ENCODE measurements at regions not wholly inside any gene's neighbourhood (a gene's known extent, or its start where the extent isn't known, plus 50 kb on each side); places are given as distances from the start of the nearest gene placed in this dataset.
"Not testable (repeated sequence)": the region's sequence is repeated elsewhere in the genome, so short reads cannot be mapped to it uniquely, and the experiment has no call there.

DNA sequence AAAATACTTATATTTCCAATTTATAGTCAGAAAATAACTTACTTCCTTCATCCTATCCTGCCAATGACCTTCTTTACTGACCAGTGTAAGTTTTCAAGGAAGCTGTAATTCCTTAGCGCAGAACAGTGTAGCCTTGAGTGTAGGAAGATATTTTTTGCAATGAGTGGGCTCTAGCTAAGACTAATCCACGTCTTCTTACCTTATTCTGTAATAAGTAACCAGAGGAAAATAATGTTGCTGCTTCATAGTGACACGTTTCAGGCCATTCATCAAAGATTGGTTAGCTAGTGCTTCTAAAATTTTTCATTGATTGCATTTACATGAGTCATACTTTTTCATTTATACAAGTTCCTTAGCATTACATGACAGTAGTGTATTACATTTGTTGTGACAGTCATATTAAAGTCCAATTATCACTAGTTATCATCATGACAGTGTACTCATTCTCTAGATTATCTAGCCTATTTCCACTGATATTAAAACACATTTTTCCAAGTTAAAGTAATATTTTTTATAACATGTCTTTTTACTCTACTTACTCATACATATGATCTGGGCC, 403.8 kb upstream of the EPHA3 start:
- DNase-seq = no peak

- no peak for DNase-seq
These were observed 403.1 kb upstream of the EPHA3 start for GRCh38 chr3:88704338-88704737.

DNA sequence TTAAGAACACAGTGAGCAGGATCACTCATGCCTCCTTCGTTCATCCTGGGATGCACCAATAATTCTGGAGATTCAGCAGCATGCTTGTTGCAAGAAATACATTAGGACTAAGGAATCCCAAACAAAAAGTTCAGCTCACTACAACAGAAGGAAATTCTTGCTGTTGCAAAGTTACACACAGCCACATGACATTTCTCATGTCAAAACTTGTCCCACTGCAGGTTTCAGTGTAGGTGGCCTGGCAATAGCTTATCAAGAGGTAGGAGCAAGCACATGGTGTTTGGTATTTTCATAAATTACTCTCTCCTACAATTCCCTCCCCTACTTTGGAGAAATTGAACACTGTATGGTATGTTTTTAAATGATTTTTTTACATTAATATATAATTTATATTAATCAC, 399.6 kb upstream of the EPHA3 start:
- DNase-seq = no peak

- no peak for DNase-seq
These were observed 394.9 kb upstream of the EPHA3 start for GRCh38 chr3:88712552-88712951.

DNA sequence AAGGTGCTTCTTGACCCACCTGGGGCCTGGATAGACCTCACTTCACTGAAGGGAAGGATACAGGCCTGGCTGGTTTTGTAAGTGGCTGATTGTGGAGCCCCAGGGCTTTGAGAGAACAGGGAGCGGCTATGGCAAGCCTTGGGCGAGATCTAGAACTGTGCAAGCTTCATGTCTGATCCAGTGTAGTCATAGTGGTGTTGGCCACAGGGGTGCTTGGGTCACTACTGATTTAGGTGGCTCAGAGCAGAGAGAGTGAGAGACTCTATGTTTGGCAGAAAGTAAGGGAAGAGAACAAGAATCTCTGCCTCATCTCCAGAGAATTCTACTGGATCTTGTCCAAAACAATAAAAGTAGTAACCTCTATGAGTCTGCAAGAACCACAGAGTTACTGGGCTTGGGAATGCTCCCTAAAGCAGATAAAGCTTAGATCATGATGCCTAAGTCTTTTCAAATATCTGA, 394.2 kb upstream of the EPHA3 start:
- DNase-seq = no peak

- DNase-seq = no peak
These were observed 381.8 kb upstream of the EPHA3 start for GRCh38 chr3:88725440-88726165.

- no peak for DNase-seq
These were observed 375.2 kb upstream of the EPHA3 start for GRCh38 chr3:88732186-88732585.

GRCh38 chr3:88742106-88742505, 365.3 kb upstream of the EPHA3 start:
- DNase-seq = no peak

DNA sequence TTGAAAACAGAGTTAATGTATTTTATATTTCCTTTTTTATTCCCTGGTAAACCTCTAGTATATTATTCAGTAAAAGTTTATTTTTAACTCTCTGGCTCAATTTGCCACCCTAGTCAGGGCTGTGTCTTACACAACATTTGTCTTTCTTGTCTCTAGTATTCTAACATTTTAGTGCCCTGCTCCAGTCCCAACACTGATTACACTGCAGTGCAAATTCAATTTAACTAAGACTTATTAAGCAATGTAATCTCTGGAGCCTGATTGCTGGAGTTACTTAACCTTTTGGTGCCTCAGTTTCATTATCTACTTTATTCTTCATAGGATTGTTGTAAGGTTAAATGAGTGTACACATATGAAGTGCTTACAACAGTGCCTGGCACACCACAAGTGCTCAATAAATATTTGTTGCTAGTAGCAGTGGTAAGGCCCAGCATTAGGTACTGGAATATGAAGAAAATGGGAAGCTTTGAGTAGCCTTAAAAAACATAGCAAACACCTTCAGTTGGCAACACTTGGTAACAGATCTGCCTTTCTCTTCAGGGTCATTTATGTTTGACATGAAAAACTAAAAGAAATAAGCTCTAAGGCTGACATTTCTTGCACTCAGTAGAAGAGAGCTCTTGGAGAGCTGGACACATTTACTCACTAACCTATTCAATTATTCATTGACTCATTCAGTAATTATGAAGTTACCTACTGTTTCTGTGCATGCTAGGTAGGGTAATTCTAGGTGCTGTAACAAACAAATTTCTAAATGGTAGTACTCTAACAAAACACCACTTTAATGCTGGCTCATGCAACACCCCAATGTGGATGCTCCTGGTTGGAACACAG, 364.5 kb upstream of the EPHA3 start:
- DNase-seq = no peak

DNA sequence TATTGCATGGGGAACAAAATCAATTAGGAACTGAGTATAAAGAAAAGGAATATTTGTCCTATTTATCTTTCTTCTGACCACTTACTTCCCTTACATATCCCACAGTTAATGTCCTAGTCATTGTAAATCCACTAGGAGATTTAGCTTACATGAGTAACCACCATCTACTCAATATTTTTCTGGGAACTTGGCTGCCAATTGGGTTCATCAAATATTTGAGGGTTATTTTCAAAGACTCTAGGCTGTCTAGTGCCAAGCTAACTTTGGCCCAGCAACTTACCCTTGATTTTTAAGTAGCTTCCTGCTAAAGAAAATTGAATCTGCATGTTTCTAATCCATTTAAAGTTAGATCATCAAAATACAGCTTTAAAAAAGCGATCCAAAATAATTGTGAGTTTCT, 362.5 kb upstream of the EPHA3 start:
- DNase-seq = no peak

- DNase-seq = not testable (repeated sequence)
These were observed 360.3 kb upstream of the EPHA3 start for GRCh38 chr3:88747145-88747544.

DNA sequence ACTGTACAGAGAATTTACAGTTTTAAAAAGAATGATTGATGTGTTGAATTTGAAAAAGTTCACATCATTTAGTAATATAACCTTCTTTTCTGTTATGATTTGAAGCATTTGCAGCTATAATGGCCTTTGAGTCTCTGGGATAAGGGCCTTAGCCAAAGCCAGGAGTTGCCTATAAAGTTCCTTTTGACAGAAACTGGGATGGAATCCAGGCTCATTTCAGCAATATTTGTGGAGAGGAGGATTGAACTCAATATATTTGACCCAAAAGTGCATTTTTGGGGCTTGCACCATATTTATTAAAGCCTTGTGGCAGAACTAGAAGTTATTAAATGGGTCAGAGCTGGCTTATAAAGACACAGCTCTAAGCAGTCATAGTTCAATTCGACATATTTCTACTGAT, 348.7 kb upstream of the EPHA3 start:
- DNase-seq = no peak

DNA sequence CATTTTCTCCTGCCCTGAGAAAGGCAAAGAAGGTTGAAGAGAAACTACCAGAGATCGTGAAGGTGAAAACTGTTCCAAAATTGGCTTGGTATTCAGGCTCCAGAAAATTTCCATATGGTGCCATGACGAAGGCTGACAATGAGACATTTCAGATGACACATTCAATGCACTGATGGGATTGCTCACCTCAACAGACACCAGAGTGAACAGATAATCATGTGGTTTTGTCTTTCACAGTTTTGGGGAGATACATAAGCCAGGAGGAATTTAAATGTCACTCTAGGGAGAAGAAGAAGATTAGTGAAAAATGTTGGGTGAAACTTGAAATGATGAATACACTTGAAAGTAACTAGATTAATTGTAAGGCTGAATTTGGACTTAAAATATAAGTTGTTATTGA, 339.7 kb upstream of the EPHA3 start:
- DNase-seq = no peak

DNA sequence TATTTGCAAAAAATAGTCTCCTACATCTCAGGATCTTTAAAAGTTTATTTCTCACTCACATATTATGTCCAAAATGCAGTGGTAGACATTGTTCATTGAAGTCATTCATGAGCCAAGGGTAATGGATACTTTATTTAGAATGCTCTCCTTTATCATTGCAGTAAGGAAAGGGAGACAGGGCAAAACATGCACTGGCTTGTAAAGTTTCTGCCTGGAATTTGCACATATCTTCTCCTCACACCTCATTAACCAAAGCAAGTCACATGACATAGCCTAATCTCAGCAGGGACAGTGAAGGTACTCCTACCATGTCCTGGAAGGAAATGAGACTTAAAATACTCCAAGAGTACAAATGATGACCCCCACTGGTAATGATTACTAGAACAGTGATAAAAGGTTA, 333.7 kb upstream of the EPHA3 start:
- no peak for DNase-seq

DNA sequence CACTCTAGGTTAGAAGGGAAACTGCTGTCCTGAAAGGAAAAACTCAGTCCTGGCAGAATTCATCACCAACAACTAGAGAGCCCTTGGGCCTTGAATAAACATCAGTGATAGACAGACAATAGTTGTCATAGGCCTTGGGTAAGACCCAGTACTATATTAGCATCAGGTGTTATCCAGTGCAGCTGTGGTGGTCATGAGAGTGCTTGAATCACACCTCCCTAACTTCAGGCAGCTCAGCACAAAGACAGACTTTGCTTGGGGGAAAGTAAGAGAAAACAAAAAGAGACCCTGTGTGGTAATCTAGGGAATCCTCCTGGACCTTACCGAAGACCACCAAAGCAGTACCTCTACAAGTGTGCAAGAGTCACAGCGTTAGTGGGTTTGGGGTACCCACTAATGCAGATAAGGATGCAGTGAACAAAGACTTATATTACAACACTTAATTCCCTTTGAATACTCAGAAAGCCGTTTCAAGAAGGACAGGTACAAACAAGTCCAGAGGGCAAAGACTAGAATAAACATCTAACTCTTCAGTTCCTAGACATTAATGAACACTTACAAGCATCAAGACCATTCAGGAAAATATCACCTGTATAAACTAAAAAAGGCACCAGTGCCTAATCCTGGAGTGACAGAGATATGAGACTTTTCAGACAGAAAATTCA, 332.3 kb upstream of the EPHA3 start:
- DNase-seq = no peak

DNA sequence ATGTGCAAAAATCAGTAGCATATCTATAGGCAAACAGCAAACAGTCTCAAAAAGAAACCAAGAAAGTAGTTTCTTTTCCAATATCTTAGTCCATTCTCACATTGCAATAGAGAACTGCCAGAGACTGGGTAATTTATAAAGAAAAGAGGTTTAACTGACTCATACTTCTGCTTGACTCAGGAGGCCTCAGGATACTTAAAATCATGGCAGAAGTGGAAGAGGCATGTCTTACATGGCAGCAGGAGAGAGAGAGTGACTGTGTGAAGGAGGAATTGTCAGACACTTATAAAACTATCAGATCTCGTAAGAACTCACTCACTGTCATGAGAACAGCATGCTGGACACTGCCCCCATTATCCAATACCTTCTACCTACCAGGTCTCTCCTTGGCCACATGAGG, 327.9 kb upstream of the EPHA3 start:
- no peak for DNase-seq

DNA sequence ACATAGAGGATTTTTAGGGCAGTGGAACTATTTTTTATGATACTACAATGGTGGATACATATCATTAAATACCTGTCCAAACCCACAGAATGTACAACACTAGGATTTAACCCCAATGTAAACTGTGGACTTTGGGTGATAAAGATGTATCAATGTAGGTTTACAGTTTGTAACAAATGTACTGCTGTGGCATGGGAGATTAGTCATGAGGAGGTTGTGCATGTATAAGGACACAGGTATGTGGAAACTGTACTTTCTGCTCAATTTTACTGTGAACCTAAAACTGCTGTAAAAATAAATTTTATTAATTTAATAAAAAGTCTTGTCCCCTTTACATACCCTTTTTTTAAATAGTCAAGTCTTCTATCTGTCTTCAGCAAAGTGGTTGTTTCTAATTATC, 322.5 kb upstream of the EPHA3 start:
- DNase-seq = no peak

- no peak for DNase-seq
These were observed 321.6 kb upstream of the EPHA3 start for GRCh38 chr3:88785841-88786240.

GRCh38 chr3:88795503-88795902, 311.9 kb upstream of the EPHA3 start:
- no peak for DNase-seq

GRCh38 chr3:88807491-88808105, 299.8 kb upstream of the EPHA3 start:
- no peak for DNase-seq

GRCh38 chr3:88809993-88810392, 297.4 kb upstream of the EPHA3 start:
- DNase-seq = no peak

GRCh38 chr3:88810455-88810854, 297.0 kb upstream of the EPHA3 start:
- no peak for DNase-seq

DNA sequence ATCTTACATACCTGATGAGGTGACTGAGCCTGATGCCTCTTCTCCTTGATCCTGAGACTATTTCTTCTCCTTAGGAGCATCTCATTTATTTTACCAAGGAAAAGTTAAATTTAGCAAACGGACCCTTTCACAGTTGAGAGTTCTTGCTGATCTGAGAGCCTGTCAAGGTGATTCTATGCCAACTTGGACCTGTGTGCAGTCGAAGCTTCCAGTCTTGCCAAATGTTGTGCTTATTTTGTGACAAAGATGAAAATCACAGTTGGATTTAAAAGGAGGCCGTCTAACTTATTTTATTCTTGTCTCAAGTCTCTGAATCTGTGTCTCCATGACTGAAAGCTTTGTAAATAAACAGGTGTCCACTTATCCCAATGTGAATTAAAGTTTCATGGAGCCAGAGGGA, 296.3 kb upstream of the EPHA3 start:
- no peak for DNase-seq
